PFSK-1 (cell line): ENCODE measurements at regions not wholly inside any gene's neighbourhood (a gene's known extent, or its start where the extent isn't known, plus 50 kb on each side); places are given as distances from the start of the nearest gene placed in this dataset.

Source experiments
- FOXP2 ChIP-seq: optimal IDR thresholded peaks from 2 replicates; pipeline ENCODE3; 2011; ENCODE audit warnings: borderline replicate concordance, control low read depth, inconsistent platforms; ENCODE audit not compliant: insufficient read depth; ENCODE audit errors: extremely low read length, extremely low read depth
- POLR2AphosphoS5 ChIP-seq: IDR thresholded peaks from 2 replicates; pipeline ENCODE4 v1.6.1; 2012; ENCODE audit warnings: low read depth, mild to moderate bottlenecking, control low read depth, low read length, moderate library complexity
- REST ChIP-seq, 2 experiments: IDR thresholded peaks; 2 replicates each; pipeline versions ENCODE4 v1.6.1 to v1.8.0; 2011 to 2012; ENCODE audit warnings: low read depth in 2 of 2, low read length in 2 of 2, control low read depth in 1 of 2, inconsistent platforms in 1 of 2, mild to moderate bottlenecking in 1 of 2, moderate library complexity in 1 of 2; ENCODE audit not compliant: insufficient read depth in 1 of 2
- SIN3A ChIP-seq: IDR thresholded peaks from 2 replicates; pipeline ENCODE4 v1.6.1; 2012; ENCODE audit warnings: mild to moderate bottlenecking, low read length, moderate library complexity, borderline replicate concordance; ENCODE audit not compliant: insufficient read depth

- TF ChIP-seq FOXP2, result no peak
- TF ChIP-seq REST (IDR thresholded peaks at IDR 0.05; ENCODE audit: insufficient read depth in 1 of 2, low read depth in 2 of 2, low read length in 2 of 2), result no peak
- TF ChIP-seq SIN3A, result no peak
- TF ChIP-seq POLR2AphosphoS5, result no peak
These were observed 1167.7 kb downstream of the XPNPEP1 start for GRCh38 chr10:108755646-108756045.
